Brain microvascular endothelial cell (primary cell): ENCODE measurements at regions not wholly inside any gene's neighbourhood (a gene's known extent, or its start where the extent isn't known, plus 50 kb on each side); places are given as distances from the start of the nearest gene placed in this dataset.

Source experiments
- DNase-seq: peaks from one replicate; pipeline ENCODE4 v3.0.0-alpha.2; 2020
- H3K27ac ChIP-seq: fragments of 250-450 bp; sonication (Bioruptor Pico); 2 replicates; pipeline ENCODE4 v1.5.1; 2020; ENCODE audit warnings: mild to moderate bottlenecking, moderate library complexity
- H3K27me3 ChIP-seq: fragments of 250-450 bp; sonication (Bioruptor Pico); replicated peaks from 2 replicates; pipeline ENCODE4 v1.5.1; 2020; ENCODE audit warnings: mild to moderate bottlenecking
- H3K36me3 ChIP-seq: fragments of 250-450 bp; sonication (Bioruptor Pico); replicated peaks from 2 replicates; pipeline ENCODE4 v1.5.1; 2020; ENCODE audit warnings: mild to moderate bottlenecking
- H3K4me3 ChIP-seq: 2 replicates; pipeline ENCODE4 v1.5.1; 2011; ENCODE audit warnings: low read depth, mild to moderate bottlenecking, control low read depth, low read length, moderate library complexity
- CTCF ChIP-seq: IDR thresholded peaks from 2 replicates; pipeline ENCODE4 v1.5.1; 2011; ENCODE audit warnings: low read depth, mild to moderate bottlenecking, moderate library complexity, low read length, control low read depth, inconsistent platforms; ENCODE audit errors: missing control alignments
- in situ Hi-C: cut with HindIII; loops from 2 replicates; pipeline ENCODE4 v1.10.0; 2017; ENCODE audit warnings: low sequenced_read_pairs, low pct_ligation_motif_present

GRCh38 chr2:236861944-236862343 is 223.7 kb upstream of the COPS8 start:
- Histone ChIP-seq H3K27ac (no peak overlapping the region), H3K4me3 (no peak overlapping the region), H3K36me3 (no peaks in the 10 kb centered on the region), H3K27me3 (no peaks in the 10 kb centered on the region)
- DNase-seq: no peak
- in situ Hi-C loops: no loop called here
- no peak for TF ChIP-seq CTCF

GRCh38 chr2:236862526-236862925 is 223.2 kb upstream of the COPS8 start:
- in situ Hi-C loops: no loop called here
- Histone ChIP-seq H3K4me3 (no peak overlapping the region), H3K27me3 (no peaks in the 10 kb centered on the region), H3K36me3 (no peaks in the 10 kb centered on the region), H3K27ac (peak overlapping the region; percentile 14)
- no peak for DNase-seq
- TF ChIP-seq CTCF: no peak

- DNase-seq: peak; percentile 78
- no peak for TF ChIP-seq CTCF
- Histone ChIP-seq H3K4me3 (no peak overlapping the region), H3K27ac (peak overlapping the region; percentile 14), H3K27me3 (no peaks in the 10 kb centered on the region), H3K36me3 (no peaks in the 10 kb centered on the region)
- in situ Hi-C loops: no loop called here
Observed at GRCh38 chr2:236862961-236863728, 222.5 kb upstream of the COPS8 start.

- H3K36me3 ChIP-seq: no peaks in the 10 kb centered on the region
- TF ChIP-seq CTCF: no peak
- no peak for DNase-seq
- H3K27ac ChIP-seq: no peak overlapping the region
- H3K4me3 ChIP-seq: no peak overlapping the region
- no peaks in the 10 kb centered on the region for H3K27me3 ChIP-seq
- in situ Hi-C loops: no loop called here
Observed at GRCh38 chr2:236863729-236864126, 222.0 kb upstream of the COPS8 start.

GRCh38 chr2:236865052-236865451 is 220.6 kb upstream of the COPS8 start:
- Histone ChIP-seq H3K4me3 (no peak overlapping the region), H3K36me3 (no peaks in the 10 kb centered on the region), H3K27ac (no peak overlapping the region), H3K27me3 (no peaks in the 10 kb centered on the region)
- in situ Hi-C loops: no loop called here
- TF ChIP-seq CTCF: no peak
- DNase-seq: no peak
